Panc1 (cell line): ENCODE measurements at regions not wholly inside any gene's neighbourhood (a gene's known extent, or its start where the extent isn't known, plus 50 kb on each side); places are given as distances from the start of the nearest gene placed in this dataset.
A peak's percentile ranks its signal among the peaks of the same experiment; 100 is the strongest.

Source experiments
- ATAC-seq: fragments of 200-7000 bp; cut with Tn5 transposase; 2 replicates; pipeline ENCODE4 v1.9.1; 2020; ENCODE audit warnings: mild to moderate bottlenecking, moderate library complexity
- BruUV-seq: library from RNA; stranded (reverse); fragments of 400-500 nt; replicated peaks from 2 replicates; lab custom pipeline; 2021; lab: Mats Ljungman, UMichigan
- CTCF ChIA-PET: fragments of 300-600 bp; sonication (Branson Sonifier 250); formaldehyde crosslinking; loops from one replicate; lab custom pipeline; 2022; ENCODE audit warnings: antibody characterized with exemption; lab: Charles Lee
- POLR2A ChIA-PET: fragments of 300-600 bp; sonication (Branson Sonifier 250); formaldehyde crosslinking; loops from one replicate; lab custom pipeline; 2022; ENCODE audit warnings: antibody characterized with exemption; lab: Charles Lee
- DNase-seq: peaks from one replicate; pipeline ENCODE4 v3.0.0-alpha.2; 2010; ENCODE audit warnings: low read depth, low spot score
- H3K27ac ChIP-seq: 2 replicates; pipeline ENCODE4 v1.5.1; 2011; ENCODE audit warnings: mild to moderate bottlenecking, low read length, inconsistent platforms
- H3K27me3 ChIP-seq: fragments of 200-500 bp; sonication (Bioruptor generic); 2 replicates; pipeline ENCODE4 v1.6.0; 2014; ENCODE audit warnings: low read length, inconsistent platforms; ENCODE audit not compliant: control insufficient read depth, insufficient read depth
- H3K36me3 ChIP-seq: fragments of 200-500 bp; sonication (Bioruptor generic); 2 replicates; pipeline ENCODE4 v1.5.1; 2014; ENCODE audit warnings: inconsistent platforms, mild to moderate bottlenecking, low read length, moderate library complexity; ENCODE audit not compliant: control insufficient read depth, insufficient read depth
- H3K4me1 ChIP-seq: 2 replicates; pipeline ENCODE4 v1.5.1; 2011; ENCODE audit warnings: inconsistent platforms, mild to moderate bottlenecking, low read length, moderate library complexity; ENCODE audit not compliant: control insufficient read depth, insufficient read depth
- H3K4me3 ChIP-seq, 2 experiments: 2 replicates each; pipeline ENCODE4 v1.5.1; 2011 to 2012; ENCODE audit warnings: low read depth in 2 of 2, low read length in 2 of 2, mild to moderate bottlenecking in 2 of 2, inconsistent platforms in 1 of 2, moderate library complexity in 1 of 2
- H3K9me3 ChIP-seq: fragments of 200-500 bp; sonication (Bioruptor generic); 2 replicates; pipeline ENCODE4 v1.5.1; 2014; ENCODE audit warnings: low read depth, mild to moderate bottlenecking, inconsistent platforms, low read length, moderate library complexity; ENCODE audit not compliant: control insufficient read depth, insufficient read depth
- CTCF ChIP-seq: fragments of 450-650 bp; IDR thresholded peaks from 2 replicates; pipeline ENCODE4 v1.5.1; 2017; ENCODE audit warnings: mild to moderate bottlenecking
- POLR2AphosphoS5 ChIP-seq: IDR thresholded peaks from 2 replicates; pipeline ENCODE4 v1.6.1; 2012; ENCODE audit warnings: mild to moderate bottlenecking, low read depth, low read length, moderate library complexity
- REST ChIP-seq, 2 experiments: IDR thresholded peaks; 2 replicates each; pipeline ENCODE4 v1.6.1; 2011 to 2012; ENCODE audit warnings: low read depth in 2 of 2, control low read depth in 1 of 2, low read length in 1 of 2, mild to moderate bottlenecking in 1 of 2, moderate library complexity in 1 of 2; ENCODE audit not compliant: insufficient read depth in 1 of 2
- SIN3A ChIP-seq: IDR thresholded peaks from 2 replicates; pipeline ENCODE4 v1.6.1; 2012; ENCODE audit warnings: low read depth, mild to moderate bottlenecking, low read length, moderate library complexity, borderline replicate concordance; ENCODE audit not compliant: insufficient read depth
- TCF7L2 ChIP-seq: IDR thresholded peaks from 2 replicates; pipeline ENCODE4 v1.6.1; 2011; ENCODE audit warnings: mild to moderate bottlenecking, low read depth, low read length, inconsistent platforms
- in situ Hi-C: cut with HindIII; loops from 2 replicates; pipeline ENCODE4 v1.10.0; 2016; ENCODE audit warnings: low sequenced_read_pairs, low pct_unique_long_range_greater_than_20kb
- intact Hi-C: fragments of 100-400 bp; cut with micrococcal nuclease; formaldehyde crosslinking; loops from one replicate; pipeline ENCODE4 v1.10.0; 2022; ENCODE audit not compliant: unreplicated experiment

GRCh38 chr13:95360464-95361097 is 59.3 kb upstream of the ABCC4 start:
- ATAC-seq: peak; percentile 89
- BruUV-seq: no TSS peak
- Histone ChIP-seq H3K9me3 (no peaks in the 10 kb centered on the region; the same call in 1 of the 2 replicates), H3K4me3 (no peak overlapping the region), H3K27me3 (no peaks in the 10 kb centered on the region), H3K27ac (no peak overlapping the region), H3K4me1 (0 out of 2 replicates have a peak, but pooled peaks cover 4% of the 10 kb centered on the region), H3K36me3 (no peaks in the 10 kb centered on the region)
- ChIA-PET POLR2A (no interaction called here), CTCF (interaction anchor here (0.5 kb wide), 1 partner anchor 152 kb away, joined by 11 read pairs; no protein-coding TSS in a partner anchor)
- TF ChIP-seq TCF7L2: no peak
- TF ChIP-seq POLR2AphosphoS5: no peak
- no peak for TF ChIP-seq CTCF
- TF ChIP-seq SIN3A: no peak
- TF ChIP-seq REST (IDR thresholded peaks at IDR 0.05; ENCODE audit: insufficient read depth in 1 of 2, low read depth in 2 of 2, low read length in 1 of 2): no peak
- in situ Hi-C loops (no loop called here), intact Hi-C loops (no loop called here)
- DNase-seq: peak; percentile 25

- Histone ChIP-seq H3K9me3 (no peaks in the 10 kb centered on the region; the same call in 1 of the 2 replicates), H3K36me3 (no peaks in the 10 kb centered on the region), H3K27ac (no peak overlapping the region), H3K4me1 (0 out of 2 replicates have a peak, but pooled peaks cover 4% of the 10 kb centered on the region), H3K4me3 (no peak overlapping the region), H3K27me3 (no peaks in the 10 kb centered on the region)
- DNase-seq (no peak), ATAC-seq (no peak)
- ChIA-PET POLR2A (no interaction called here), CTCF (no interaction called here)
- no TSS peak for BruUV-seq
- in situ Hi-C loops (no loop called here), intact Hi-C loops (no loop called here)
- TF ChIP-seq TCF7L2 (no peak), SIN3A (no peak)
These were observed 60.4 kb upstream of the ABCC4 start for GRCh38 chr13:95361686-95362085.

GRCh38 chr13:95362666-95363065 is 61.4 kb upstream of the ABCC4 start:
- ATAC-seq: no peak
- no peaks in the 10 kb centered on the region for H3K27me3 ChIP-seq
- no peak for DNase-seq
- no TSS peak for BruUV-seq
- ChIA-PET CTCF (no interaction called here), POLR2A (no interaction called here)
- in situ Hi-C loops (no loop called here), intact Hi-C loops (no loop called here)
- H3K4me1 ChIP-seq: 0 out of 2 replicates have a peak, but pooled peaks cover 4% of the 10 kb centered on the region
- no peaks in the 10 kb centered on the region for H3K36me3 ChIP-seq
- no peak overlapping the region for H3K27ac ChIP-seq
- no peak for TF ChIP-seq TCF7L2
- no peak for TF ChIP-seq POLR2AphosphoS5
- no peak for TF ChIP-seq REST (IDR thresholded peaks at IDR 0.05; ENCODE audit: insufficient read depth in 1 of 2, low read depth in 2 of 2, low read length in 1 of 2)
- TF ChIP-seq SIN3A: no peak
- no peaks in the 10 kb centered on the region; the same call in 1 of the 2 replicates for H3K9me3 ChIP-seq
- no peak overlapping the region for H3K4me3 ChIP-seq
